Sigmoid colon (tissue), 6 donors: ENCODE measurements at regions not wholly inside any gene's neighbourhood (a gene's known extent, or its start where the extent isn't known, plus 50 kb on each side); places are given as distances from the start of the nearest gene placed in this dataset.

Experiments
- DNase-seq: peaks from one replicate; pipeline ENCODE4 v3.0.0-alpha.2; 2019
- H3K27ac ChIP-seq, 4 donors: fragments of 200-600 bp; sonication (generic); one replicate each; pipeline ENCODE4 v1.5.1; 2016 to 2019; ENCODE audit warnings: mild to moderate bottlenecking in 1 of 4
- H3K27me3 ChIP-seq, 3 donors: fragments of 200-600 bp; sonication (generic); one replicate each; pipeline ENCODE4 v1.5.1; 2019; ENCODE audit warnings: mild to moderate bottlenecking in 1 of 3
- H3K36me3 ChIP-seq, 4 donors: fragments of 200-600 bp; sonication (generic); one replicate each; pipeline ENCODE4 v1.5.1; 2016 to 2019
- H3K4me1 ChIP-seq, 4 donors: fragments of 200-600 bp; sonication (generic); one replicate each; pipeline ENCODE4 v1.5.1; 2017 to 2019
- H3K4me3 ChIP-seq, 4 donors: fragments of 200-600 bp; sonication (generic); one replicate each; pipeline ENCODE4 v1.5.1; 2017 to 2019; ENCODE audit warnings: mild to moderate bottlenecking in 2 of 4, moderate library complexity in 1 of 4
- H3K9me3 ChIP-seq, 4 donors: fragments of 200-600 bp in 3 of 4; sonication (generic) in 3 of 4; one replicate each; pipeline versions ENCODE4 v1.5.1 to v1.6.1; 2013 to 2019
- EP300 ChIP-seq, 4 donors: sonication (generic); formaldehyde crosslinking; IDR thresholded peaks; one replicate each; pipeline ENCODE4 v1.6.1; 2017; ENCODE audit warnings: antibody characterized with exemption in 4 of 4
- POLR2A ChIP-seq, 2 donors: fragments of 450-650 bp; IDR thresholded peaks; one replicate each; pipeline ENCODE4 v1.6.1; 2016; ENCODE audit warnings: antibody characterized with exemption in 2 of 2, mild to moderate bottlenecking in 2 of 2, moderate library complexity in 2 of 2
- POLR2AphosphoS5 ChIP-seq, 4 donors: sonication (generic); formaldehyde crosslinking; IDR thresholded peaks; one replicate each; pipeline ENCODE4 v1.6.1; 2017; ENCODE audit warnings: antibody characterized with exemption in 4 of 4
- WGBS, 2 donors: extraction: QIAGEN DNeasy Blood & Tissue Kit; methylation state at CpG; one replicate each; pipeline ENCODE4 v1.1.7; 2013; 5-methylcytosine and 5-hydroxymethylcytosine counted together
- intact Hi-C: fragments of 100-400 bp; cut with DNase I; formaldehyde crosslinking; loops from one replicate; pipeline ENCODE4 v1.15.1; 2023
- TF ChIP-seq, protein P1 (sequence below), 4 experiments: fragments of 450-650 bp in 3 of 4; fragments of 200-600 bp in 1 of 4; IDR thresholded peaks; one replicate each; pipeline ENCODE4 v1.5.1; 2016 to 2019; ENCODE audit warnings: antibody characterized with exemption in 4 of 4, mild to moderate bottlenecking in 3 of 4, moderate library complexity in 2 of 4
- donor health status: healthy with polysubstance abuse.
- donor health status: healthy.

DNA sequence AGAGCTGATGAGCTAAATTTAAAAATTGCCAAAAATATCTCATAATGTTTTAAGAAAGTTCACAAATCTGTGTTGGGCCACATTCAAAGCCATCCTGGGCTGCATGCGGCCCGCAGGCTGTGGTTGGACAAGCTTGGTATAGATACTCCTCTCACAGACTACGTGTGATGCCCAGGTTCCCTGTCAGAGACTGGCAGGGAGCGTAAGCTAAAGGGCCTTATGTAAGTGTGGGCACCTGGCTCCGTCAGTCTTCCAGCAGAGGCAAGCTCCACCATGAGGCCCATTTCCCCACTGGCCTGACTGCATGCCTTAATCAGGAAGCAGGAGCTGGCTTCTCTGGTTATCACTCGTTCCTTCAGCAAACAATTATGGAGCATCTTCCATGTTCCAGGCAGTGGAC, 200.2 kb downstream of the FOXO1 start:
- no peak for DNase-seq
- Histone ChIP-seq H3K27me3 (no peaks in the 10 kb centered on the region), H3K4me1 (peaks cover 0 to 7% (median 0%) of the 10 kb centered on the region in 4 donors), H3K4me3 (no peak overlapping the region), H3K27ac (no peak overlapping the region), H3K9me3 (no peaks in the 10 kb centered on the region), H3K36me3 (no peaks in the 10 kb centered on the region)
- TF ChIP-seq, protein P1, sequence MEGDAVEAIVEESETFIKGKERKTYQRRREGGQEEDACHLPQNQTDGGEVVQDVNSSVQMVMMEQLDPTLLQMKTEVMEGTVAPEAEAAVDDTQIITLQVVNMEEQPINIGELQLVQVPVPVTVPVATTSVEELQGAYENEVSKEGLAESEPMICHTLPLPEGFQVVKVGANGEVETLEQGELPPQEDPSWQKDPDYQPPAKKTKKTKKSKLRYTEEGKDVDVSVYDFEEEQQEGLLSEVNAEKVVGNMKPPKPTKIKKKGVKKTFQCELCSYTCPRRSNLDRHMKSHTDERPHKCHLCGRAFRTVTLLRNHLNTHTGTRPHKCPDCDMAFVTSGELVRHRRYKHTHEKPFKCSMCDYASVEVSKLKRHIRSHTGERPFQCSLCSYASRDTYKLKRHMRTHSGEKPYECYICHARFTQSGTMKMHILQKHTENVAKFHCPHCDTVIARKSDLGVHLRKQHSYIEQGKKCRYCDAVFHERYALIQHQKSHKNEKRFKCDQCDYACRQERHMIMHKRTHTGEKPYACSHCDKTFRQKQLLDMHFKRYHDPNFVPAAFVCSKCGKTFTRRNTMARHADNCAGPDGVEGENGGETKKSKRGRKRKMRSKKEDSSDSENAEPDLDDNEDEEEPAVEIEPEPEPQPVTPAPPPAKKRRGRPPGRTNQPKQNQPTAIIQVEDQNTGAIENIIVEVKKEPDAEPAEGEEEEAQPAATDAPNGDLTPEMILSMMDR (IDR thresholded peaks at IDR 0.05) = no peak
- no peak for TF ChIP-seq POLR2A (IDR thresholded peaks at IDR 0.05)
- no peak for TF ChIP-seq POLR2AphosphoS5 (IDR thresholded peaks at IDR 0.05)
- TF ChIP-seq EP300 (IDR thresholded peaks at IDR 0.05) = no peak
- 95% methylated on average over 6 of the region's 6 CpGs for WGBS, 2 donors
- intact Hi-C loops = no loop called here

DNA sequence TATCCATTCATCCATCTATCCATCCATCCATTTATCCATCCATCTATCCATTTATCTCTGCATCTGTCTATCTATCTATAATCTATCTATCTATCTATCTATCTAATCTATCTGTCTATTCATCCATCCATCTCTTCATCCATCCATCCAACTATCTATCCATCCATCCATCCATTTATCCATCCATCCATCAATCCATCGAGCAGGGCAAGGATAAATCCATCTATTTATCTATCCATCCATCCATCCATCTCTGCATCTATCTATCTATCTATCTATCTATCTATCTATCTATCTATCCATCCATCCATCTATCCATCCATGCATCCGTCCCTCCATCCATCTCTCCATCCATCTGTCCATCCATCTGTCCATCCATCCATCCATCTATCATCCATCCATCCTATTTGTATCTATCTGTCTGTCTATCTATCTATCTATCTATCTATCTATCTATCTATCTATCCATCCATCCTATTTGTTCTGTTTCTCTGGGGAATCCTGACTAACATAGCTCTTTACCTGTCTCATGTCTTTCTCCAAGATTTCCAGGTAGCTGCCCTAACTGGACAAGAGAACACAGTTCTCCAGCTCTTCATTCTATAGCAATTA, 198.1 kb downstream of the FOXO1 start:
- no peak for DNase-seq
- no peak for TF ChIP-seq EP300 (IDR thresholded peaks at IDR 0.05)
- H3K4me3 ChIP-seq = no peak overlapping the region

DNA sequence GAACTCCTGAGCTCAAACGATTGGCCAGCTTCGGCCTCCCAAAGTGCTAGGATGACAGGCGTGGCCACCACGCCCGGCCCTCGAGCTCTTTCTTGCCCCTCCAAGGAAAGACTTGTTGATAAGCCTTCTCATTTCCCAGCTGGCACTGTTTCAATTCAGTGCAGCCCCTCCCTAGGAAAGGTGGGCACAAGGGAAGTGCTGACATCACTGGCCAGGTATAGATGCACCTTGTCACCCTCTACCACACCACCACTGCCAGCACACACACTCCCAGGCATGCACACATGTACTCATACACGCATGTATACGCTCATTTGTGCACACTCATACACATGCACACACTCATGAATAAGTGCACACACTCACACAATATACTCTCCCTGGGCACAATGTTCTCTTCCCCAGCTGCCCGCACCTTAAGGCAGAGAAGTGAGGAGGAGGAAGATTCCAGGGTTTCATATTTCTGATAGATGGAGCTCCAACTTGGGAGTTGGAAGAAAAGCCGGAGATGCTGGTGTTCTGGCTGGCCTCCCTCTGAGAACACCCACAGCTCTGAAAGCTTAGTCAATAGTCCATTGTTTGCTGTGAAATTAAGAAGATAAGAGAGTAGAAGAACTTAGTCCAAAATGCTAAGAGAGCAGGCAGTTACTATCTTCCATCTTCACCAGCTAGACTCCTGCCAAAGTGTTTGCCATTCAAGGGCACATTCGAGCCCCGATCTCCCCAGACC, 196.7 kb downstream of the FOXO1 start:
- no peaks in the 10 kb centered on the region for H3K9me3 ChIP-seq
- intact Hi-C loops = no loop called here
- H3K4me1 ChIP-seq = peaks cover 0 to 3% (median 0%) of the 10 kb centered on the region in 4 donors
- H3K4me3 ChIP-seq = no peak overlapping the region
- TF ChIP-seq POLR2AphosphoS5 (IDR thresholded peaks at IDR 0.05) (no peak), POLR2A (IDR thresholded peaks at IDR 0.05) (no peak), EP300 (IDR thresholded peaks at IDR 0.05) (no peak)
- TF ChIP-seq, protein P1 (IDR thresholded peaks at IDR 0.05) = no peak
- no peaks in the 10 kb centered on the region for H3K27me3 ChIP-seq
- DNase-seq = no peak
- H3K36me3 ChIP-seq = no peaks in the 10 kb centered on the region
- WGBS, 2 donors = 78 to 93% methylated on average over 12 of the region's 12 CpGs
- peak overlapping the region in 2 of 4 donors; percentile 39 to 54 for H3K27ac ChIP-seq

More for the DNA sequence above, 198.1 kb downstream of the FOXO1 start:
- H3K27me3 ChIP-seq = no peaks in the 10 kb centered on the region
- intact Hi-C loops = no loop called here
- H3K4me1 ChIP-seq = peaks cover 0 to 7% (median 0%) of the 10 kb centered on the region in 4 donors
- WGBS, 2 donors = 84 to 88% methylated on average over 2 of the region's 2 CpGs
- no peak overlapping the region for H3K27ac ChIP-seq
- H3K9me3 ChIP-seq = no peaks in the 10 kb centered on the region
- no peaks in the 10 kb centered on the region for H3K36me3 ChIP-seq

DNA sequence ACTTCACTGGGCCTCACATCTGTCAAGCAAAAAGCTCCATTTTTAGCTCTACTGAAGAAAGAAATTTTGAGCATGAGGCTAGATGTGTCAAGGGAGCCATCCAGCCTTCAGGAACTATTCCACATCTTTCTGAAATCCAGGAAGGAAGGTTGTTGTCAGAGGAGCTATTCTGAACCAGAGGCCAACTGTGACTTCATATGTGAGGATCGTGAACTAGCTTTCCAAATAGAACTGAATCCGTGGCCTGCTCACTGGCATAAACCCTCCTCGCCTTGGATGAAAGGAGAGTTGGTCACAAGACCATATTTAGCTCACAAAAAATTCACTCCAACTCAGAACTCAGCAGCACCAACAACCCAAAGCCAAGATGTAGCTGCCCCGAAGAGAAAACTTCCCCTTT, 195.8 kb downstream of the FOXO1 start:
- peak overlapping the region in 2 of 4 donors; percentile 39 to 54 for H3K27ac ChIP-seq
- H3K9me3 ChIP-seq = no peaks in the 10 kb centered on the region
- H3K4me1 ChIP-seq = no peaks in the 10 kb centered on the region
- DNase-seq = no peak
- no peak overlapping the region for H3K4me3 ChIP-seq
- intact Hi-C loops = no loop called here
- TF ChIP-seq EP300 (IDR thresholded peaks at IDR 0.05) = no peak
- TF ChIP-seq POLR2A (IDR thresholded peaks at IDR 0.05) = no peak
- TF ChIP-seq, protein P1 (IDR thresholded peaks at IDR 0.05) = no peak
- TF ChIP-seq POLR2AphosphoS5 (IDR thresholded peaks at IDR 0.05) = peak in 1 of 4 donors; percentile 15
- 88 to 93% methylated on average over 4 of the region's 4 CpGs for WGBS, 2 donors
- no peaks in the 10 kb centered on the region for H3K27me3 ChIP-seq
- no peaks in the 10 kb centered on the region for H3K36me3 ChIP-seq

DNA sequence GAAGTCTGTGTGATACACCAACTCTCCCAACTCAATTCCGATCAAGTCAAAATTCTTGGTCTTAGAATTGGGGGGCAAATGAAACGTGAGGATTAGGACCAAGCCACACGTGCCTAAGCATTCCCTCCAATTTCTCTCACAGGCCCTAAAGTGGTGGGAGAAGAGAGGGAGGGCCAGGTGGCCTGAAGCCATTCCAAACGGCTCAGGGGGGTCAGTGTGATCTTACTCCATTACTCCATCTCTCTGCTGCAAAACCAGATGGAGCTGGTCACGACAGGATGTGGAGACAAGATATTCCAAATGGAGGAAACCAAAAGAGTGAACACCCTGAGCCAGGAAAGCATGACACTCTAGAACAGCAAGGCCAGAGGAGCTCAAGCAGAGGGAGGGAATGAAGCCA, 195.4 kb downstream of the FOXO1 start:
- TF ChIP-seq, protein P1 (IDR thresholded peaks at IDR 0.05) = no peak
- TF ChIP-seq POLR2A (IDR thresholded peaks at IDR 0.05) = no peak
- no peak for TF ChIP-seq EP300 (IDR thresholded peaks at IDR 0.05)
- TF ChIP-seq POLR2AphosphoS5 (IDR thresholded peaks at IDR 0.05) = no peak
- intact Hi-C loops = no loop called here
- Histone ChIP-seq H3K27ac (peak overlapping the region in 1 of 4 donors; percentile 45), H3K4me1 (no peaks in the 10 kb centered on the region), H3K4me3 (no peak overlapping the region), H3K36me3 (no peaks in the 10 kb centered on the region), H3K27me3 (no peaks in the 10 kb centered on the region), H3K9me3 (no peaks in the 10 kb centered on the region)
- WGBS, 2 donors = 91 to 94% methylated on average over 5 of the region's 5 CpGs
- no peak for DNase-seq
